MM.1S (cell line): ENCODE measurements at regions not wholly inside any gene's neighbourhood (a gene's known extent, or its start where the extent isn't known, plus 50 kb on each side); places are given as distances from the start of the nearest gene placed in this dataset.

ENCODE experiments used
- CTCF ChIP-seq: fragments of 300-600 bp; sonication (generic); IDR thresholded peaks from 2 replicates; pipeline ENCODE4 v1.5.1; 2016; ENCODE audit warnings: antibody characterized with exemption, low read length, mixed read lengths
- EZH2 ChIP-seq: fragments of 300-600 bp; sonication (generic); optimal IDR thresholded peaks from 2 replicates; pipeline ENCODE3; 2017; ENCODE audit warnings: low read depth, mild to moderate bottlenecking, antibody characterized with exemption, low read length, mixed read lengths
- EZH2phosphoT487 ChIP-seq: fragments of 300-600 bp; sonication (generic); IDR thresholded peaks from 2 replicates; pipeline ENCODE4 v1.6.1; 2018; ENCODE audit warnings: antibody characterized with exemption, low read length

GRCh38 chr14:36465178-36465577 lies 54.9 kb downstream of the NKX2-1 start:
- no peak for TF ChIP-seq CTCF
- no peak for TF ChIP-seq EZH2
- TF ChIP-seq EZH2phosphoT487 = no peak
